IPS-NIHi11 (cell line): ENCODE measurements at regions not wholly inside any gene's neighbourhood (a gene's known extent, or its start where the extent isn't known, plus 50 kb on each side); places are given as distances from the start of the nearest gene placed in this dataset.
"Not testable (repeated sequence)": the region's sequence is repeated elsewhere in the genome, so short reads cannot be mapped to it uniquely, and the experiment has no call there.

ENCODE experiments used
- DNase-seq: peaks from one replicate; pipeline ENCODE4 v3.0.0; 2012; ENCODE audit warnings: mixed read lengths, low spot score

- DNase-seq = no peak
Observed at GRCh38 chr12:33323823-33324222, 115.8 kb downstream of the SYT10 start.

- peak; percentile 10 for DNase-seq
Observed at GRCh38 chr12:33322519-33322918, 117.1 kb downstream of the SYT10 start.

- DNase-seq = no peak
Observed at GRCh38 chr12:33317746-33318145, 121.9 kb downstream of the SYT10 start.

- DNase-seq = no peak
Observed at GRCh38 chr12:33314223-33314622, 125.4 kb downstream of the SYT10 start.

- no peak for DNase-seq
Observed at GRCh38 chr12:33313476-33313875, 126.1 kb downstream of the SYT10 start.

- no peak for DNase-seq
Observed at GRCh38 chr12:33310471-33310870, 129.1 kb downstream of the SYT10 start.

DNA sequence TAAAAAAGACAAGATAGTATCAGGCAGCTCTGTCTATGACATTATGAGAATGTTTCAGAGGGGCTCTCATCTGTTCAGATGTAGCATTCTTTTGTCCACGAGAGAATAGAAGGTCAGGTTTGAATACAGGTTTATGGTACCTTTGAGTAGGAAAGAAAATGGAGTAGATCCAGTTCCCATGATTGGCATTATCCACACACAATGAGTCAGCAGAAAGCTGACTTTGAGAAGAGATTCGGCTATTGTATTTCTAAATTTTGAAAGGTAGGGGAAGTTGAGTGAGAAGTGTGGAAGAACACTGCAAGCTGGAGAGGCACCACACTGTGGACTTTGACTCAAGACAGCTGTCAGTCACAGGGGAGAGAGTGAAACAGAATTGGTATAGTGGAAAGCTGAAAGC is 135.4 kb downstream of the SYT10 start:
- no peak for DNase-seq

- DNase-seq = no peak
Observed at GRCh38 chr12:33296529-33296928, 143.1 kb downstream of the SYT10 start.

- DNase-seq = no peak
Observed at GRCh38 chr12:33290703-33291102, 148.9 kb downstream of the SYT10 start.

GRCh38 chr12:33283054-33283453 is 156.6 kb downstream of the SYT10 start:
- DNase-seq = no peak

GRCh38 chr12:33277376-33277775 is 162.2 kb downstream of the SYT10 start:
- DNase-seq = no peak

- no peak for DNase-seq
Observed at GRCh38 chr12:33267641-33268040, 172.0 kb downstream of the SYT10 start.

GRCh38 chr12:33265900-33266299 is 173.7 kb downstream of the SYT10 start:
- DNase-seq = no peak

- no peak for DNase-seq
Observed at GRCh38 chr12:33265033-33265731, 174.4 kb downstream of the SYT10 start.

- no peak for DNase-seq
Observed at GRCh38 chr12:33253178-33253577, 186.4 kb downstream of the SYT10 start.

- no peak for DNase-seq
Observed at GRCh38 chr12:33251548-33251947, 188.1 kb downstream of the SYT10 start.

DNA sequence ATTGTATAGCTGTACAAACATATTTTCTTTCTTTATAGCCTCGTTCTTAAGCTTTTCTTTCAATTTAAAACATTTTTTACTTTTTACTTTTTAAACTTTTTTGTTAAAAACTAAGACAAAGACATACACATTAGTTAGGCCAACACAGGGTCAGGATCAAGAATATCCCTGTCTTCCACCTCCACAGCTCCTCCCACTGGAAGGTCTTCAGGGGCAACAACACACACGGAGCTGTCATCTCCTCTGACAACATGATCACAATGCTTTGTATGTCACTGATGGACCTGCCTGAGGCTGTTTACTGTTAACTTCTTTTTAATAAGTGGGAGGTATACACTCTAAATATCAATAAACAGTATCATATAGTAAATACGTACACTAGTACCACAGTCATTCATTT is 191.3 kb downstream of the SYT10 start:
- DNase-seq = no peak

- DNase-seq = no peak
Observed at GRCh38 chr12:33247625-33248024, 192.0 kb downstream of the SYT10 start.

GRCh38 chr12:33245434-33245833 is 194.2 kb downstream of the SYT10 start:
- no peak for DNase-seq

DNA sequence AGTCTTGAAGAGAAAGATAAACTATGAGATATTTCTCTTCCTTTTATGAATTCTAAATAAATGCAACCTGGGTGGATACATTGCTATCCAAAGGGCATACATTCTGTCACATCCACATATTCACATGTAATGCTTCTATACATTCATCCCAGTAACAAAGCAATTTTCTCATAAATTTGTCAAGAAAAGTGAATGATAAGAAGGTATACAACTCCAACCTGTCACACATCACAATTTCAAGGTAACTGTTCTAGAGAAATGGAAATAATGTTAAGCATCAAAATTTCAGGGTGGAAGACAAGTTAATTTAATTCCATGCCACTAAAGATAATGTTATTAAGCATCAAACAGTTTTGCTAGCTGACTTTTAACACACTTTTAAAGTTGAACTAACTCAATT is 212.9 kb downstream of the SYT10 start:
- no peak for DNase-seq

- no peak for DNase-seq
Observed at GRCh38 chr12:33223956-33224355, 215.7 kb downstream of the SYT10 start.

DNA sequence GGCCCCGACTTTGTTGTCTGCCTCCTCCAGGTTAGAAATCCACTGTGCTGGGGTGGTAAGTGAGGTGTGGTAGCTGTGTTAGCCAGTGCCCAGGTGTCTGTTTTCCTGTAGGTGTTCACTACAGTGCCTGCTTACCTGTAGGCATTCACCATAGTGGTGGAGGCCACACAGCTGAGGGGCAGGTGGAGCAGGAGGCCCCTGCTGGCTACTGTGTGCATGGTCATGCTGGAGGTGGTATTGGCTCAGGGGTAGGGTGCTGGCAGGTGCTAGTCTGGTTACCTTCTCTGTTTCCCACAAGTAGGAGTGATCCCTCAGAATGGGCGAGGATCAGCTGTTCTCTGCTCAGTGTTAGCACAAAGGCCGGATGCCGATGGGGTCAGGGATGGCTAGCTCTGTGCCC is 217.3 kb downstream of the SYT10 start:
- no peak for DNase-seq

DNA sequence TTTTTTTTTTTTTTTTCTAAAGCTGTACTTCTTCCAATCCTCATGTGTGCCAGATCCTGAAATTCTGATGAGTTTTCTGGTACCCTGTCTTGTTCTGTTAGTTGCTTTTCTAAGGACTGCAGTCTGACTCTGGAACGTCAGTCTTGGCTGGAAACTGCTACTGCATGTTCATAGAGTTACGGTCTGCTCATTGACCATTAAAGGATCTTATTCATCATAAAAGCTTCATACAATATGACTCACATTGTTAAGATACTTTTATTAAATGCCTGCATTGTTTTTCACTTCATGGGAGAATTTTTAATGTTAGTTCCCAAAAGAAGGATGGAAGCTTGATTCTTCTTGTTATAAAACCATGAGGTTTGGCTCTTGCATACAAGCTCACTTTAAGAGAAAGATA is 233.6 kb downstream of the SYT10 start:
- no peak for DNase-seq

DNA sequence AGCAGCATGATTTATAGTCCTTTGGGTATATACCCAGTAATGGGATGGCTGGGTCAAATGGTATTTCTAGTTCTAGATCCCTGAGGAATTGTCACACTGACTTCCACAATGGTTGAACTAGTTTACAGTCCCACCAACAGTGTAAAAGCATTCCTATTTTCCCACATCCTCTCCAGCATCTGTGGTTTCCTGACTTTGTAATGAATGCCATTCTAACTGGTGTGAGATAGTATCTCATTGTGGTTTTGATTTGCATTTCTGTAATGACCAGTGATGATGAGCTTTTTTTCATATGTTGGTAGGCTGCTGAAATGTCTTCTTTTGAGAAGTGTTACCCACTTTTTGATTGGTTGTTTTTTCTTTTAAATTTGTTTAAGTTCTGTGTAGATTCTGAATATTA is 245.2 kb downstream of the SYT10 start:
- DNase-seq = not testable (repeated sequence)

GRCh38 chr12:33192226-33192625 is 247.4 kb downstream of the SYT10 start:
- DNase-seq = no peak
